Endothelial cell of umbilical vein (primary cell): ENCODE measurements at regions not wholly inside any gene's neighbourhood (a gene's known extent, or its start where the extent isn't known, plus 50 kb on each side); places are given as distances from the start of the nearest gene placed in this dataset.

Experiments used
- EZH2 ChIP-seq: IDR thresholded peaks from 2 replicates; pipeline ENCODE4 v1.6.1; 2012; ENCODE audit warnings: borderline replicate concordance, low read depth, mild to moderate bottlenecking, moderate library complexity, low read length, inconsistent platforms; ENCODE audit not compliant: severe bottlenecking
- FOS ChIP-seq: IDR thresholded peaks from 2 replicates; pipeline ENCODE4 v1.6.1; 2011; ENCODE audit warnings: mild to moderate bottlenecking, low read length, moderate library complexity, borderline replicate concordance; ENCODE audit not compliant: insufficient read depth
- GATA2 ChIP-seq: IDR thresholded peaks from 2 replicates; pipeline ENCODE4 v1.7.0; 2011; ENCODE audit warnings: low read depth, mild to moderate bottlenecking, moderate library complexity, mixed read lengths, low read length; ENCODE audit not compliant: insufficient read length, insufficient read depth
- JUN ChIP-seq: IDR thresholded peaks from 2 replicates; pipeline ENCODE4 v1.6.1; 2011; ENCODE audit warnings: borderline replicate concordance, low read depth; ENCODE audit not compliant: insufficient read length, insufficient read depth
- MYC ChIP-seq: IDR thresholded peaks from one replicate; pipeline ENCODE4 v1.6.1; 2011; ENCODE audit warnings: mild to moderate bottlenecking, low read depth, low read length
- POLR2A ChIP-seq: IDR thresholded peaks from 2 replicates; pipeline ENCODE4 v1.6.1; 2012; ENCODE audit warnings: low read depth, mild to moderate bottlenecking, control low read depth, low read length
- POLR2AphosphoS5 ChIP-seq: IDR thresholded peaks from 2 replicates; pipeline ENCODE4 v1.6.1; 2012; ENCODE audit warnings: low read depth, mild to moderate bottlenecking, control low read depth, low read length, moderate library complexity; ENCODE audit not compliant: insufficient read depth
- TF ChIP-seq, protein P1 (sequence below), 2 donors: IDR thresholded peaks; 1 replicate in 1 of 2; 2 replicates in 1 of 2; pipeline ENCODE4 v1.5.1; 2011; ENCODE audit warnings: low read length in 2 of 2, mild to moderate bottlenecking in 2 of 2, moderate library complexity in 2 of 2, control low read depth in 1 of 2, inconsistent platforms in 1 of 2, low read depth in 1 of 2; ENCODE audit not compliant: insufficient read depth in 1 of 2; ENCODE audit errors: extremely low read depth in 1 of 2
- TF ChIP-seq, protein P2 (sequence below): IDR thresholded peaks from 2 replicates; pipeline ENCODE4 v1.6.1; 2011; ENCODE audit not compliant: insufficient read depth, insufficient read length

DNA sequence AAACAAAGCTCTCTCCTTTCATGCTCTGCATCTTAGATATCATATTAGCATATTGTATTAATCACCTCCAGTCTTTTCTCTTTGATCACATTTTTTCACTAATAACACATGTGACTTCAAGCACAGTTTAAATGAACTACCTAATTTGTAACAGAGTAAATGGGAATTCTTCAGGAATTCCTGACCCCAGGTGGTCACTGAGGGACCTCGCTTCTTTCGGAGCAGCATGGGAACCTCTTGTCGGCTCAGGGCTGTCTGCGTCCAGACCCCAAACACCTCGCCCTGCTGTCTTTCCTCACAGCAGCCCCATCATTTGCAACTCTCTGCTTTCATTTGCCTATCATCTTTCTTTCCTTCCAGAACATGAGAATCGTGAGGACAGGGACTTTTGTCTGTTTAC is 103.5 kb downstream of the DACT2 start:
- TF ChIP-seq, protein P1, sequence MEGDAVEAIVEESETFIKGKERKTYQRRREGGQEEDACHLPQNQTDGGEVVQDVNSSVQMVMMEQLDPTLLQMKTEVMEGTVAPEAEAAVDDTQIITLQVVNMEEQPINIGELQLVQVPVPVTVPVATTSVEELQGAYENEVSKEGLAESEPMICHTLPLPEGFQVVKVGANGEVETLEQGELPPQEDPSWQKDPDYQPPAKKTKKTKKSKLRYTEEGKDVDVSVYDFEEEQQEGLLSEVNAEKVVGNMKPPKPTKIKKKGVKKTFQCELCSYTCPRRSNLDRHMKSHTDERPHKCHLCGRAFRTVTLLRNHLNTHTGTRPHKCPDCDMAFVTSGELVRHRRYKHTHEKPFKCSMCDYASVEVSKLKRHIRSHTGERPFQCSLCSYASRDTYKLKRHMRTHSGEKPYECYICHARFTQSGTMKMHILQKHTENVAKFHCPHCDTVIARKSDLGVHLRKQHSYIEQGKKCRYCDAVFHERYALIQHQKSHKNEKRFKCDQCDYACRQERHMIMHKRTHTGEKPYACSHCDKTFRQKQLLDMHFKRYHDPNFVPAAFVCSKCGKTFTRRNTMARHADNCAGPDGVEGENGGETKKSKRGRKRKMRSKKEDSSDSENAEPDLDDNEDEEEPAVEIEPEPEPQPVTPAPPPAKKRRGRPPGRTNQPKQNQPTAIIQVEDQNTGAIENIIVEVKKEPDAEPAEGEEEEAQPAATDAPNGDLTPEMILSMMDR (IDR thresholded peaks at IDR 0.05; ENCODE audit: extremely low read depth in 1 of 2, insufficient read depth in 1 of 2, low read depth in 1 of 2, low read length in 2 of 2) = no peak
- no peak for TF ChIP-seq POLR2A
- no peak for TF ChIP-seq EZH2
- no peak for TF ChIP-seq GATA2
- TF ChIP-seq POLR2AphosphoS5 = no peak
- TF ChIP-seq MYC = no peak
- no peak for TF ChIP-seq JUN
- TF ChIP-seq, protein P2, sequence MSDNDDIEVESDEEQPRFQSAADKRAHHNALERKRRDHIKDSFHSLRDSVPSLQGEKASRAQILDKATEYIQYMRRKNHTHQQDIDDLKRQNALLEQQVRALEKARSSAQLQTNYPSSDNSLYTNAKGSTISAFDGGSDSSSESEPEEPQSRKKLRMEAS = no peak
- TF ChIP-seq FOS = no peak
